OCI-LY7 (cell line): ENCODE measurements at regions not wholly inside any gene's neighbourhood (a gene's known extent, or its start where the extent isn't known, plus 50 kb on each side); places are given as distances from the start of the nearest gene placed in this dataset.

Experiments used
- BruUV-seq: library from RNA; stranded (reverse); fragments of 400-500 nt; replicated peaks from 2 replicates; lab custom pipeline; 2021; lab: Mats Ljungman, UMichigan
- CTCF ChIA-PET: fragments of 300-600 bp; sonication (Branson Sonifier 250); formaldehyde crosslinking; loops from one replicate; lab custom pipeline; 2022; ENCODE audit warnings: antibody characterized with exemption; ENCODE audit not compliant: unreplicated experiment; lab: Charles Lee
- POLR2A ChIA-PET: fragments of 300-600 bp; sonication (Branson Sonifier 250); formaldehyde crosslinking; loops from one replicate; lab custom pipeline; 2022; ENCODE audit warnings: antibody characterized with exemption; lab: Charles Lee
- DNase-seq: peaks from one replicate; pipeline ENCODE4 v3.0.0-alpha.2; 2015; ENCODE audit warnings: low spot score
- H2AFZ ChIP-seq: fragments of 200-600 bp; sonication (generic), shearing (Covaris generic); 2 replicates; pipeline ENCODE4 v1.6.1; 2014; ENCODE audit warnings: mild to moderate bottlenecking, antibody characterized with exemption, low read length, moderate library complexity
- H3K27ac ChIP-seq: fragments of 200-600 bp; sonication (generic); 2 replicates; pipeline ENCODE4 v1.5.1; 2014; ENCODE audit warnings: mixed run types, low read depth, mild to moderate bottlenecking, moderate library complexity, low read length, inconsistent platforms; ENCODE audit not compliant: poor library complexity, severe bottlenecking
- H3K36me3 ChIP-seq: fragments of 200-600 bp; sonication (generic); 2 replicates; pipeline ENCODE4 v1.6.1; 2014; ENCODE audit warnings: mild to moderate bottlenecking, antibody characterized with exemption, low read length, moderate library complexity, mixed read lengths; ENCODE audit not compliant: insufficient read depth
- H3K4me1 ChIP-seq: fragments of 200-600 bp; sonication (generic); 2 replicates; pipeline ENCODE4 v1.5.1; 2014; ENCODE audit warnings: mild to moderate bottlenecking, low read length; ENCODE audit not compliant: insufficient read depth, poor library complexity, severe bottlenecking
- H3K4me2 ChIP-seq: fragments of 200-600 bp; sonication (generic); 2 replicates; pipeline ENCODE4 v1.6.1; 2014; ENCODE audit warnings: mild to moderate bottlenecking, low read length
- H3K4me3 ChIP-seq: fragments of 200-600 bp; sonication (generic); 2 replicates; pipeline ENCODE4 v1.5.1; 2014; ENCODE audit warnings: mild to moderate bottlenecking, low read depth, low read length; ENCODE audit not compliant: poor library complexity, severe bottlenecking
- H3K79me2 ChIP-seq: fragments of 200-600 bp; sonication (generic); 2 replicates; pipeline ENCODE4 v1.6.1; 2016; ENCODE audit warnings: low read depth, mild to moderate bottlenecking, low read length, moderate library complexity, mixed read lengths; ENCODE audit not compliant: insufficient read depth
- H3K9me2 ChIP-seq: fragments of 200-600 bp; sonication (generic); 2 replicates; pipeline ENCODE4 v1.6.1; 2016; ENCODE audit warnings: mild to moderate bottlenecking, low read length, mixed read lengths; ENCODE audit not compliant: insufficient read depth
- H3K9me3 ChIP-seq: fragments of 200-600 bp; sonication (generic); 2 replicates; pipeline ENCODE4 v1.6.1; 2014; ENCODE audit warnings: mild to moderate bottlenecking, mixed run types, low read length, mixed read lengths
- H4K20me1 ChIP-seq: fragments of 200-600 bp; sonication (generic); 2 replicates; pipeline ENCODE4 v1.6.1; 2014; ENCODE audit warnings: mild to moderate bottlenecking, antibody characterized with exemption, low read length, moderate library complexity, mixed read lengths; ENCODE audit not compliant: insufficient read depth
- CTCF ChIP-seq: fragments of 200-600 bp; sonication (generic); conservative IDR thresholded peaks from 2 replicates; pipeline ENCODE4 v1.5.1; 2014; ENCODE audit warnings: mild to moderate bottlenecking, antibody characterized with exemption, low read length, moderate library complexity, mixed read lengths
- EZH2phosphoT487 ChIP-seq: fragments of 200-600 bp; sonication (generic); IDR thresholded peaks from 2 replicates; pipeline ENCODE4 v1.6.1; 2018; ENCODE audit warnings: low read depth, borderline replicate concordance, mild to moderate bottlenecking, mixed run types, antibody characterized with exemption, low read length, moderate library complexity, mixed read lengths
- intact Hi-C: fragments of 100-400 bp; cut with micrococcal nuclease; formaldehyde crosslinking; loops from one replicate; pipeline ENCODE4 v1.10.0; 2022; ENCODE audit not compliant: unreplicated experiment

DNA sequence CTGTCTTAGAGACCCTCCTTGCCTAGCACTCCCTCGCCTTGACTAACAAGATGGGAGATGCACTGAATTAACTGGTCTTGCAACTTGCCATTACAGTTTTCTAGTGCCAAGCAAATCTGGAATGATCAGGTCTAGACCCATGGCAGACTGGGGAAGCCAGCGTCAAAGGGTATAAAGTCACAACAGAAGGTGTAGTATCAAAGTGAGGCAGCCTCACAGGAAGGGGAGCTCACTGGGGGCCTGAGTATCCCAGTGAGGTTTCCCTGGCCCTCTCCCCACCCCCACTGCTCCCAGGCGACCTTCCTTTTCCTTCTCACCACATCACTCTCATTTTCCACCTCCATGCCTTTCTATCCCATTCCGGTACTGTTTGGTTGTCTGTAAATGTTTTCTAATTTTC lies 83.5 kb upstream of the DOCK9 start:
- no peak for TF ChIP-seq EZH2phosphoT487
- TF ChIP-seq CTCF, result no peak
- Histone ChIP-seq H3K9me2 (no peaks in the 10 kb centered on the region), H3K27ac (no peak overlapping the region), H3K9me3 (no peaks in the 10 kb centered on the region), H3K36me3 (no peaks in the 10 kb centered on the region; the same call in 1 of the 2 replicates), H3K4me1 (peaks cover 8% of the 10 kb centered on the region), H3K79me2 (no peaks in the 10 kb centered on the region), H3K4me3 (no peak overlapping the region), H4K20me1 (no peaks in the 10 kb centered on the region; the same call in 1 of the 2 replicates), H3K4me2 (no peak overlapping the region), H2AFZ (no peak overlapping the region)
- POLR2A ChIA-PET, result no interaction called here
- no peak for DNase-seq
- BruUV-seq, result no TSS peak
- intact Hi-C loops, result no loop called here
- CTCF ChIA-PET, result no interaction called here

GRCh38 chr13:99062593-99062992 lies 84.7 kb upstream of the DOCK9 start:
- POLR2A ChIA-PET, result no interaction called here
- peaks cover 14% of the 10 kb centered on the region for H3K4me1 ChIP-seq
- H3K9me3 ChIP-seq, result no peaks in the 10 kb centered on the region
- no peak overlapping the region for H2AFZ ChIP-seq
- DNase-seq, result no peak
- no peaks in the 10 kb centered on the region for H3K79me2 ChIP-seq
- H3K4me3 ChIP-seq, result no peak overlapping the region
- no peak overlapping the region for H3K4me2 ChIP-seq
- H3K9me2 ChIP-seq, result no peaks in the 10 kb centered on the region
- H3K27ac ChIP-seq, result no peak overlapping the region
- no peak for TF ChIP-seq CTCF
- no peak for TF ChIP-seq EZH2phosphoT487
- no peaks in the 10 kb centered on the region; the same call in 1 of the 2 replicates for H3K36me3 ChIP-seq
- intact Hi-C loops, result no loop called here
- BruUV-seq, result no TSS peak
- CTCF ChIA-PET, result no interaction called here
- H4K20me1 ChIP-seq, result no peaks in the 10 kb centered on the region

DNA sequence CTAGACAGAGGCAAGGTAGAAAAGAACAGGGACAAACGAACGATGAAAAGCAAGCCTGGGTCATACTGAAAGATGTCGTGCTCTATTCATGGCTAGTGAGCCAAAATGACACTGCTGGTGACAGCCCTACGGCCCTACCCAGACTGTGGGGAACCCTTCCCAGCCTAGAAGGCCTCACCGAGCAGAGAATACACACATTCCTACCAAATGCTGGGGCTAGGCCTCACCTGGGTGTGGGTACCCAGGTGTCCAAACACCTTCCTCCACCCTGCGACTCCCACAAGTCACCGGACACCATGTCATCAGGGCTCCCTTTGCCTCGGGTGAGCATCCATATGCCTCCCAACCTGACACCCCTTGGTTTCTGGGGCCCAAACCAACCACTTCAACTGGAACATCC lies 85.3 kb upstream of the DOCK9 start:
- CTCF ChIA-PET, result no interaction called here
- H3K36me3 ChIP-seq, result no peaks in the 10 kb centered on the region; the same call in 1 of the 2 replicates
- H3K79me2 ChIP-seq, result no peaks in the 10 kb centered on the region
- no peak overlapping the region for H2AFZ ChIP-seq
- no peak overlapping the region for H3K27ac ChIP-seq
- TF ChIP-seq EZH2phosphoT487 (no peak), CTCF (no peak)
- no peaks in the 10 kb centered on the region for H4K20me1 ChIP-seq
- no TSS peak for BruUV-seq
- intact Hi-C loops, result no loop called here
- H3K9me3 ChIP-seq, result no peaks in the 10 kb centered on the region
- H3K4me2 ChIP-seq, result no peak overlapping the region
- POLR2A ChIA-PET, result no interaction called here
- H3K9me2 ChIP-seq, result no peaks in the 10 kb centered on the region
- H3K4me3 ChIP-seq, result no peak overlapping the region
- no peak for DNase-seq
- H3K4me1 ChIP-seq, result peaks cover 14% of the 10 kb centered on the region
